K562 (cell line): ENCODE measurements at regions not wholly inside any gene's neighbourhood (a gene's known extent, or its start where the extent isn't known, plus 50 kb on each side); places are given as distances from the start of the nearest gene placed in this dataset.

Source experiments
- ATAC-seq: fragments of 200-7000 bp; cut with Tn5 transposase; 3 replicates; pipeline ENCODE4 v1.9.1; 2020; ENCODE audit warnings: moderate library complexity
- BruUV-seq: library from RNA; stranded (reverse); fragments of 400-500 nt; replicated peaks from 2 replicates; lab custom pipeline; 2021; lab: Mats Ljungman, UMichigan
- CTCF ChIA-PET: fragments of 300-600 bp; formaldehyde crosslinking; extraction: SDS; loops from one replicate; lab custom pipeline; 2021; ENCODE audit warnings: low intra/inter-chr PET ratio; lab: Yijun Ruan, JAX
- POLR2A ChIA-PET: fragments of 300-600, 350-650 bp; sonication (Branson Sonifier 250); formaldehyde crosslinking; extraction: SDS; loops from one replicate; lab custom pipeline; 2021; ENCODE audit warnings: antibody characterized with exemption, inconsistent platforms; lab: Yijun Ruan, JAX
- DNase-seq, 4 experiments: peaks; one replicate each; pipeline versions ENCODE4 v3.0.0 to v3.0.0-alpha.2; 2011 to 2018; ENCODE audit warnings: low spot score in 3 of 4, mixed read lengths in 3 of 4; ENCODE audit errors: extremely low read depth in 1 of 4
- FAIRE-seq: peaks from 2 replicates; lab custom pipeline; 2011; peaks lifted over from hg19 to GRCh38; lab: Jason Lieb, UNC
- H2AFZ ChIP-seq: 2 replicates; pipeline ENCODE4 v1.6.0; 2011; ENCODE audit warnings: low read depth, low read length, control low read depth, inconsistent platforms
- H3K27ac ChIP-seq: fragments of 200-600 bp; 3 replicates; pipeline ENCODE4 v1.8.0; 2011; ENCODE audit warnings: low read depth, mild to moderate bottlenecking, control low read depth, inconsistent platforms, low read length, moderate library complexity, mixed read lengths; ENCODE audit errors: extremely low read depth
- H3K27me3 ChIP-seq, 2 experiments: fragments of 300-600 bp in 1 of 2; 2 replicates in 1 of 2; 3 replicates in 1 of 2; pipeline versions ENCODE4 v1.6.0 to v1.8.0; 2011; ENCODE audit warnings: inconsistent platforms in 2 of 2, low read length in 2 of 2, mild to moderate bottlenecking in 1 of 2, mixed read lengths in 1 of 2, moderate library complexity in 1 of 2; ENCODE audit not compliant: control insufficient read depth in 2 of 2, insufficient read depth in 2 of 2
- H3K36me3 ChIP-seq: fragments of 300-600 bp; 3 replicates; pipeline ENCODE4 v1.8.0; 2011; ENCODE audit warnings: mild to moderate bottlenecking, low read length, inconsistent platforms; ENCODE audit not compliant: control insufficient read depth, insufficient read depth
- H3K4me1 ChIP-seq, 2 experiments: fragments of 200-600 bp in 1 of 2; replicated peaks in 1 of 2; 2 replicates in 1 of 2; 3 replicates in 1 of 2; pipeline versions ENCODE4 v1.5.1 to v1.8.0; 2011; ENCODE audit warnings: inconsistent platforms in 2 of 2, low read length in 2 of 2, mild to moderate bottlenecking in 1 of 2, mixed read lengths in 1 of 2, moderate library complexity in 1 of 2; ENCODE audit not compliant: control insufficient read depth in 2 of 2, insufficient read depth in 2 of 2
- H3K4me2 ChIP-seq: 2 replicates; pipeline ENCODE4 v1.6.1; 2011; ENCODE audit warnings: low read length, control low read depth, inconsistent platforms, mixed read lengths; ENCODE audit not compliant: insufficient read depth
- H3K4me3 ChIP-seq: fragments of 200-600 bp; sonication (generic), shearing (Covaris generic); 2 replicates; pipeline ENCODE4 v1.5.1; 2016; ENCODE audit warnings: control low read depth, inconsistent platforms
- H3K79me2 ChIP-seq: fragments of 200-600 bp; 3 replicates; pipeline ENCODE4 v1.8.0; 2011; ENCODE audit warnings: low read length, inconsistent platforms; ENCODE audit not compliant: control insufficient read depth, insufficient read depth
- H3K9ac ChIP-seq, 2 experiments: 2 replicates each; pipeline versions ENCODE4 v1.6.0 to v1.6.1; 2011; ENCODE audit warnings: low read depth in 2 of 2, low read length in 2 of 2, control low read depth in 1 of 2, inconsistent platforms in 1 of 2, mild to moderate bottlenecking in 1 of 2, mixed read lengths in 1 of 2; ENCODE audit not compliant: insufficient read depth in 1 of 2
- H3K9me1 ChIP-seq: one replicate; pipeline ENCODE4 v1.6.0; 2011; ENCODE audit warnings: inconsistent platforms, mild to moderate bottlenecking, low read length, moderate library complexity; ENCODE audit not compliant: control insufficient read depth, insufficient read depth
- H3K9me3 ChIP-seq: replicated peaks from 2 replicates; pipeline ENCODE4 v1.5.1; 2011; ENCODE audit warnings: low read depth, low read length, inconsistent platforms; ENCODE audit not compliant: control insufficient read depth, insufficient read depth
- H4K20me1 ChIP-seq: replicated peaks from 2 replicates; pipeline ENCODE4 v1.6.1; 2011; ENCODE audit warnings: low read length, inconsistent platforms, mixed read lengths; ENCODE audit not compliant: control insufficient read depth, insufficient read depth
- BCOR ChIP-seq: fragments of 450-650 bp; IDR thresholded peaks from 2 replicates; pipeline ENCODE4 v1.6.1; 2016
- CREM ChIP-seq: IDR thresholded peaks from 2 replicates; pipeline ENCODE4 v1.6.1; 2014; ENCODE audit warnings: antibody characterized with exemption, low read depth
- E2F3 ChIP-seq: fragments of 250-450 bp; sonication (Bioruptor Pico); IDR thresholded peaks from 2 replicates; pipeline ENCODE4 v1.4.0; 2020; ENCODE audit warnings: mild to moderate bottlenecking
- GTF2A2 ChIP-seq: IDR thresholded peaks from 2 replicates; pipeline ENCODE4 v1.6.1; 2016; ENCODE audit warnings: mild to moderate bottlenecking, missing genetic modification characterization, missing compliant biosample characterization
- HNRNPLL ChIP-seq: fragments of 200-400 bp; formaldehyde crosslinking; IDR thresholded peaks from 2 replicates; pipeline ENCODE4 v1.6.1; 2017; ENCODE audit warnings: low read length, low read depth, mild to moderate bottlenecking; ENCODE audit not compliant: poor library complexity, severe bottlenecking
- RBM25 ChIP-seq: fragments of 200-400 bp; formaldehyde crosslinking; IDR thresholded peaks from 2 replicates; pipeline ENCODE4 v1.6.1; 2018; ENCODE audit warnings: low read length, low read depth, moderate library complexity; ENCODE audit not compliant: severe bottlenecking
- TCFL5 ChIP-seq: fragments of 250-450 bp; sonication (Bioruptor Pico); conservative IDR thresholded peaks from 2 replicates; pipeline ENCODE4 v1.6.1; 2021; ENCODE audit warnings: mild to moderate bottlenecking, moderate library complexity, matching md5 sums
- ZC3H4 ChIP-seq: sonication (generic); formaldehyde crosslinking; IDR thresholded peaks from 2 replicates; pipeline ENCODE4 v1.9.0; 2021; ENCODE audit warnings: missing genetic modification reagents, borderline replicate concordance
- ZNF197 ChIP-seq: fragments of 200-800 bp; sonication (Bioruptor generic); IDR thresholded peaks from 2 replicates; pipeline ENCODE4 v1.6.1; 2016; ENCODE audit warnings: low read depth, missing genetic modification characterization, missing compliant biosample characterization
- ZNF282 ChIP-seq: sonication (generic); formaldehyde crosslinking; IDR thresholded peaks from 2 replicates; pipeline ENCODE4 v1.8.1; 2023; ENCODE audit warnings: missing genetic modification reagents
- ZNF57 ChIP-seq: fragments of 450-650 bp; formaldehyde crosslinking; IDR thresholded peaks from 2 replicates; pipeline ENCODE4 v1.4.0; 2020; ENCODE audit warnings: mild to moderate bottlenecking, moderate library complexity
- ZNF584 ChIP-seq: fragments of 200-800 bp; sonication (Bioruptor generic); IDR thresholded peaks from 2 replicates; pipeline ENCODE4 v1.6.1; 2016; ENCODE audit warnings: low read depth, mild to moderate bottlenecking, missing genetic modification characterization, missing compliant biosample characterization
- WGBS: fragments of 100-300 bp; shearing (Covaris generic); methylation state at CpG from one replicate; pipeline ENCODE4 v1.1.6; 2016; ENCODE audit warnings: low coverage, mixed read lengths; ENCODE audit not compliant: insufficient coverage; ENCODE audit errors: missing lambda C conversion rate; 5-methylcytosine and 5-hydroxymethylcytosine counted together
- in situ Hi-C: fragments of 300-500 bp; cut with MboI; formaldehyde crosslinking; loops from 4 replicates; pipeline ENCODE4 v1.15.0; 2018; ENCODE audit warnings: inconsistent platforms, mixed read lengths
- intact Hi-C: fragments of 100-400 bp; cut with micrococcal nuclease; formaldehyde crosslinking; loops from 2 replicates; pipeline ENCODE4 v1.14.2; 2022
- TF ChIP-seq, protein P1 (sequence below), 2 experiments: IDR thresholded peaks; 2 replicates each; pipeline ENCODE4 v1.6.1; 2011; ENCODE audit warnings: borderline replicate concordance in 1 of 2, control low read depth in 1 of 2, low read depth in 1 of 2, low read length in 1 of 2, mild to moderate bottlenecking in 1 of 2, mixed read lengths in 1 of 2, moderate library complexity in 1 of 2; ENCODE audit not compliant: insufficient read depth in 1 of 2, insufficient read length in 1 of 2, poor library complexity in 1 of 2, severe bottlenecking in 1 of 2; ENCODE audit errors: extremely low read depth in 1 of 2
- TF ChIP-seq, protein P2 (sequence below): fragments of 450-650 bp; conservative IDR thresholded peaks from 2 replicates; pipeline ENCODE4 v1.6.1; 2016; ENCODE audit warnings: missing genetic modification characterization, low read depth, mild to moderate bottlenecking, control low read depth, missing compliant biosample characterization

DNA sequence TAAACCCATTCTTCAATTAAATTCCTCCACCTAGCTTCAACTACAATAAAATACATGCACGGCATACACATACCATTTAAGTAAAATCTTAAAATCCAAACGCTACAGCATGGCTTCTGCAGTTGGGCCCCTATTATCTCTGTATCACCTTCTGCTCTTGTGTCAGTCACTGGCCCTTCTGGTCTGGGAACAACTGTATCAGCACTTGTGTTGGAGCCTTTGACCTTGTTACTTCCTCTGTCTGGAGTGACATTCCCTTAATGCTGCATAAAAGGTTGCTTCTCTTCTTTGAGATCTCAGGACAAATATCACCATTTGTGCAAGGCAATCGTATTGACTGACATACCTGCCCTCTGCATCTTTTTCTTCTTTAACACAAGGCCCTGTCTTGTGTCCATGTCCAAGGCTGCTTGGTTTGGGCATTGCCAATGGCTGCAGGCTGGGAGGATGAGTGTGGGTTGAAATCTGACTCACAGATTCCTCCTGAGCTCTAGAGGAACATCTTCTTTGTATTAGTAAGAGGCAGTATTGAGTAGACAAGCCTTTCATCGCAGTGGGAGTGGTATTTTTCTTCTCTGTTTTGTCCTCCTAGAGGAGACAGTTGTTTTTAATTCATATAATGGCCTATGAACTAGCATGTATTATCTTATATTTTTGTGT, 267.8 kb upstream of the TRIB2 start:
- Histone ChIP-seq H3K9me3 (no peaks in the 10 kb centered on the region), H3K4me1 (peaks cover 15 to 45% of the 10 kb centered on the region in 2 experiments; a peak in 4 of 5 replicates), H3K79me2 (no peaks in the 10 kb centered on the region), H3K27ac (peak overlapping the region; percentile 67), H3K27me3 (no peaks in the 10 kb centered on the region), H3K9ac (peak overlapping the region in 1 of 2 experiments; percentile 31; a peak in 1 of 4 replicates), H4K20me1 (no peaks in the 10 kb centered on the region), H3K4me3 (no peak overlapping the region), H3K36me3 (no peaks in the 10 kb centered on the region), H3K4me2 (peak overlapping the region; percentile 45; the same call in 1 of the 2 replicates), H3K9me1 (no peaks in the 10 kb centered on the region), H2AFZ (peak overlapping the region; percentile 28)
- in situ Hi-C loops, result no loop called here
- FAIRE-seq (peak; percentile 92), ATAC-seq (peak; percentile 85), DNase-seq (peak in 2 of 4 experiments; percentile 55 to 83)
- ChIA-PET CTCF (no interaction called here), POLR2A (no interaction called here)
- intact Hi-C loops, result loop anchor here (5.0 kb wide), 1 partner anchor 172 kb away; no protein-coding TSS in a partner anchor
- no TSS peak for BruUV-seq
- WGBS, result 5% methylated on average over 4 of the region's 4 CpGs
- TF ChIP-seq CREM (0 out of 2 replicates have a peak, but pooled peaks have one; percentile 9), TCFL5 (CRISPR knock-in tag) (no peak), ZNF57 (no peak), E2F3 (CRISPR knock-in tag) (no peak), BCOR (0 out of 2 replicates have a peak, but pooled peaks have one; percentile 29), ZNF282 (CRISPR knock-in tag) (no peak), ZNF584 (CRISPR knock-in tag) (no peak), RBM25 (no peak), ZNF197 (CRISPR knock-in tag) (no peak), ZC3H4 (CRISPR knock-in tag) (no peak), HNRNPLL (no peak), GTF2A2 (tag) (no peak)
- TF ChIP-seq, protein P1, sequence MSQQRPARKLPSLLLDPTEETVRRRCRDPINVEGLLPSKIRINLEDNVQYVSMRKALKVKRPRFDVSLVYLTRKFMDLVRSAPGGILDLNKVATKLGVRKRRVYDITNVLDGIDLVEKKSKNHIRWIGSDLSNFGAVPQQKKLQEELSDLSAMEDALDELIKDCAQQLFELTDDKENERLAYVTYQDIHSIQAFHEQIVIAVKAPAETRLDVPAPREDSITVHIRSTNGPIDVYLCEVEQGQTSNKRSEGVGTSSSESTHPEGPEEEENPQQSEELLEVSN (IDR thresholded peaks at IDR 0.05; ENCODE audit: borderline replicate concordance in 1 of 2, extremely low read depth in 1 of 2, insufficient read depth in 1 of 2, insufficient read length in 1 of 2, low read depth in 1 of 2, low read length in 1 of 2, poor library complexity in 1 of 2, severe bottlenecking in 1 of 2), result no peak
- TF ChIP-seq, protein P2, sequence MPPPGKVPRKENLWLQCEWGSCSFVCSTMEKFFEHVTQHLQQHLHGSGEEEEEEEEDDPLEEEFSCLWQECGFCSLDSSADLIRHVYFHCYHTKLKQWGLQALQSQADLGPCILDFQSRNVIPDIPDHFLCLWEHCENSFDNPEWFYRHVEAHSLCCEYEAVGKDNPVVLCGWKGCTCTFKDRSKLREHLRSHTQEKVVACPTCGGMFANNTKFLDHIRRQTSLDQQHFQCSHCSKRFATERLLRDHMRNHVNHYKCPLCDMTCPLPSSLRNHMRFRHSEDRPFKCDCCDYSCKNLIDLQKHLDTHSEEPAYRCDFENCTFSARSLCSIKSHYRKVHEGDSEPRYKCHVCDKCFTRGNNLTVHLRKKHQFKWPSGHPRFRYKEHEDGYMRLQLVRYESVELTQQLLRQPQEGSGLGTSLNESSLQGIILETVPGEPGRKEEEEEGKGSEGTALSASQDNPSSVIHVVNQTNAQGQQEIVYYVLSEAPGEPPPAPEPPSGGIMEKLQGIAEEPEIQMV (tag), result no peak; the same call in 1 of the 2 replicates
